Fibroblast of lung (primary cell): ENCODE measurements at regions not wholly inside any gene's neighbourhood (a gene's known extent, or its start where the extent isn't known, plus 50 kb on each side); places are given as distances from the start of the nearest gene placed in this dataset.

ENCODE experiments used
- DNase-seq, 2 donors: peaks; one replicate each; pipeline versions ENCODE4 v3.0.0 to v3.0.0-alpha.2; 2010; ENCODE audit warnings: low read depth in 2 of 2
- H2AFZ ChIP-seq: 2 replicates; pipeline ENCODE4 v1.5.1; 2012; ENCODE audit warnings: low read length, control low read depth, inconsistent platforms
- H3K27ac ChIP-seq: 2 replicates; pipeline ENCODE4 v1.5.1; 2011; ENCODE audit warnings: low read length, control low read depth; ENCODE audit not compliant: insufficient read depth
- H3K27me3 ChIP-seq: 2 replicates; pipeline ENCODE4 v1.5.1; 2011; ENCODE audit warnings: mild to moderate bottlenecking, low read length; ENCODE audit not compliant: control insufficient read depth, insufficient read depth
- H3K36me3 ChIP-seq: 2 replicates; pipeline ENCODE4 v1.5.1; 2011; ENCODE audit warnings: low read length; ENCODE audit not compliant: control insufficient read depth, insufficient read depth
- H3K4me1 ChIP-seq: 2 replicates; pipeline ENCODE4 v1.5.1; 2011; ENCODE audit warnings: low read length; ENCODE audit not compliant: control insufficient read depth, insufficient read depth; ENCODE audit errors: extremely low read depth
- H3K4me2 ChIP-seq: 2 replicates; pipeline ENCODE4 v1.5.1; 2011; ENCODE audit warnings: low read length, control low read depth; ENCODE audit not compliant: insufficient read depth; ENCODE audit errors: extremely low read depth
- H3K4me3 ChIP-seq, 4 experiments: fragments of 200-600 bp in 1 of 4; sonication (generic) in 1 of 4; replicated peaks in 1 of 4; 2 replicates each; pipeline ENCODE4 v1.5.1; 2011 to 2016; ENCODE audit warnings: low read length in 4 of 4, low read depth in 3 of 4, mild to moderate bottlenecking in 3 of 4, control low read depth in 2 of 4, inconsistent platforms in 1 of 4, mixed read lengths in 1 of 4; ENCODE audit not compliant: insufficient read depth in 1 of 4; ENCODE audit errors: control extremely low read depth in 1 of 4
- H3K79me2 ChIP-seq: 2 replicates; pipeline ENCODE4 v1.5.1; 2012; ENCODE audit warnings: mild to moderate bottlenecking, low read length, inconsistent platforms; ENCODE audit not compliant: control insufficient read depth, insufficient read depth
- H3K9ac ChIP-seq: 2 replicates; pipeline ENCODE4 v1.5.1; 2011; ENCODE audit warnings: mild to moderate bottlenecking, low read length, control low read depth; ENCODE audit not compliant: insufficient read depth
- H3K9me3 ChIP-seq: 2 replicates; pipeline ENCODE4 v1.5.1; 2012; ENCODE audit warnings: low read depth, low read length; ENCODE audit not compliant: control insufficient read depth, insufficient read depth
- H4K20me1 ChIP-seq: 2 replicates; pipeline ENCODE4 v1.5.1; 2011; ENCODE audit warnings: low read length; ENCODE audit not compliant: control insufficient read depth, insufficient read depth; ENCODE audit errors: extremely low read depth
- CTCF ChIP-seq, 2 donors: IDR thresholded peaks in 1 of 2; conservative IDR thresholded peaks in 1 of 2; 1 replicate in 1 of 2; 2 replicates in 1 of 2; pipeline ENCODE4 v1.5.1; 2011 to 2012; ENCODE audit warnings: low read length in 2 of 2, control low read depth in 1 of 2, inconsistent platforms in 1 of 2, low read depth in 1 of 2, mild to moderate bottlenecking in 1 of 2
- EZH2 ChIP-seq: IDR thresholded peaks from 2 replicates; pipeline ENCODE4 v1.5.1; 2012; ENCODE audit warnings: low read length, control low read depth, mild to moderate bottlenecking; ENCODE audit errors: missing control alignments

DNA sequence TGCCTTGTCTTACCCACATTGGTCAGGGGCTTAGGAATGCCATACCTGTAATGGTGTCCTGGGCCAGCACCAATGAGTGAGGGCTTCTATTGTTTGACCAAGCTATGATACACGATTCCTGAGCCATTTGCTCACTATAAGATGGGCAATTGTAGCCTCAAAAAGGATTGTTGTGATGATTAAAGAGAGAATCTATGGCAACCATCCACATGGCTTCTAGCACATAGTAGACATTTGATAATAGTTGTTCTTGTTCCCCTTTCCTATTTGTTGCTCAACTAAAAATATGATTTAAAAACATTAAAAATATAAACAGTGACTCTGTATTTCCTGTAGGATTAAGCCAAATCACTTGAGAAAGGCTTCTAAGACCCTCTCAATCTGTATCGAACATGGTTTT, 366.1 kb downstream of the PCNX1 start:
- H3K9me3 ChIP-seq, result no peaks in the 10 kb centered on the region
- H3K4me3 ChIP-seq, result no peak overlapping the region
- DNase-seq, result no peak
- no peak overlapping the region for H3K27ac ChIP-seq
- no peaks in the 10 kb centered on the region for H4K20me1 ChIP-seq
- H3K36me3 ChIP-seq, result no peaks in the 10 kb centered on the region
- no peak overlapping the region for H3K9ac ChIP-seq
- TF ChIP-seq CTCF (conservative IDR thresholded peaks at IDR 0.05 in 1 of 2, IDR thresholded peaks at IDR 0.05 in 1 of 2; ENCODE audit: low read depth in 1 of 2, low read length in 2 of 2), result no peak
- TF ChIP-seq EZH2, result no peak
- no peak overlapping the region for H2AFZ ChIP-seq
- H3K4me1 ChIP-seq, result no peaks in the 10 kb centered on the region
- no peaks in the 10 kb centered on the region for H3K79me2 ChIP-seq
- H3K4me2 ChIP-seq, result no peak overlapping the region
- H3K27me3 ChIP-seq, result no peaks in the 10 kb centered on the region

DNA sequence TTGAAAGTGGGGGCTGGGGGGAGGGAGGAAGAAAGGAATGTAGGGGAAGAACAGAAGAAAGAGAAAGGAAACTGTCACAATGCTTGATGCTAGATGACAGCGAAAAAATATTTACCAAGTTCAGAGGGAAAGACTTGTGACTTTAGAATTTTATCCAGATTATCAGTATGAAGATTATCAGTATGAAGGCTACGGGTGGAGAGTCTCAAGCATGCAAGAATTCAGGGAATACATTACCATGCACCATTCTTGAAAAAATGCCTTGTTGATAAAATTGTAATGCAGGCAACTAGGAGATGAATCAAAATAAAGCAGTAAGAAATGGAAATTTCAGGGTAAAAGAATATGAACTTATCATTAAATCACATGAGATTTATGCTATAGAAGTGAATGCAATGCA, 376.8 kb downstream of the PCNX1 start:
- Histone ChIP-seq H3K27me3 (no peaks in the 10 kb centered on the region), H3K4me1 (no peaks in the 10 kb centered on the region), H3K27ac (no peak overlapping the region), H3K9me3 (no peaks in the 10 kb centered on the region), H3K9ac (no peak overlapping the region), H3K4me2 (no peak overlapping the region), H3K36me3 (no peaks in the 10 kb centered on the region), H2AFZ (no peak overlapping the region), H3K79me2 (no peaks in the 10 kb centered on the region), H4K20me1 (no peaks in the 10 kb centered on the region), H3K4me3 (no peak overlapping the region)
- DNase-seq, result no peak
- TF ChIP-seq CTCF (conservative IDR thresholded peaks at IDR 0.05 in 1 of 2, IDR thresholded peaks at IDR 0.05 in 1 of 2; ENCODE audit: low read depth in 1 of 2, low read length in 2 of 2) (no peak), EZH2 (no peak)

DNA sequence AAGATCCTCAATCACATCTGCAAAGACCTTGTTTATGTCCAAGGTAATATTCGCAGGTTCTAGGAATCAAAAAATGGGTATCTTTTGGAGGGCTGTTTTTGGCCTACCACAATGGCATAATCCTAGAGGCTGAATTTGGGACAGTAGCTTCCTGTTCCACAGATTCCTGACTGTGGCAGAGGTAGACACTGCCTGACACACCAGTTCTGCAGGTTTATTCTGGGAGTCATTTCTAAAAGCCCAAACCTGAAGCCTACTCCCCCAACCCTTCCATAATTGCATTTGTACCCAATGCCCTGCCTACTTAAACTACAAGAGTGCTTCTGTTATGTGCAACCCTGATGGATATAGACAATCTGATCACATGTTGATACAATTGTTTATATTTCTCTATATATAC, 378.9 kb downstream of the PCNX1 start:
- no peak for TF ChIP-seq EZH2
- no peak overlapping the region for H2AFZ ChIP-seq
- H3K27me3 ChIP-seq, result no peaks in the 10 kb centered on the region

More for the DNA sequence above, 378.9 kb downstream of the PCNX1 start:
- H3K4me3 ChIP-seq, result no peak overlapping the region
- DNase-seq, result no peak
- no peaks in the 10 kb centered on the region for H3K79me2 ChIP-seq
- H3K27ac ChIP-seq, result no peak overlapping the region
- no peaks in the 10 kb centered on the region for H3K9me3 ChIP-seq
- H4K20me1 ChIP-seq, result no peaks in the 10 kb centered on the region
- no peak overlapping the region for H3K9ac ChIP-seq
- no peaks in the 10 kb centered on the region for H3K36me3 ChIP-seq
- no peak overlapping the region for H3K4me2 ChIP-seq
- no peaks in the 10 kb centered on the region for H3K4me1 ChIP-seq
